Urinary bladder (tissue), 3 donors: ENCODE measurements at regions not wholly inside any gene's neighbourhood (a gene's known extent, or its start where the extent isn't known, plus 50 kb on each side); places are given as distances from the start of the nearest gene placed in this dataset.

Experiments
- DNase-seq: peaks from one replicate; pipeline ENCODE4 v3.0.0-alpha.2; 2015; ENCODE audit errors: extremely low spot score
- H3K27ac ChIP-seq: one replicate; pipeline ENCODE4 v1.5.1; 2013; ENCODE audit warnings: low read depth, mild to moderate bottlenecking, moderate library complexity
- H3K36me3 ChIP-seq: one replicate; pipeline ENCODE4 v1.6.1; 2013; ENCODE audit warnings: mild to moderate bottlenecking, moderate library complexity; ENCODE audit not compliant: insufficient read depth
- H3K4me1 ChIP-seq: one replicate; pipeline ENCODE4 v1.6.1; 2013; ENCODE audit warnings: mild to moderate bottlenecking, moderate library complexity; ENCODE audit not compliant: insufficient read depth
- H3K4me3 ChIP-seq: one replicate; pipeline ENCODE4 v1.5.1; 2013; ENCODE audit warnings: low read depth, low read length
- WGBS: extraction: QIAGEN DNeasy Blood & Tissue Kit; methylation state at CpG from one replicate; pipeline ENCODE4 v1.1.7; 2013; 5-methylcytosine and 5-hydroxymethylcytosine counted together
- donor health status: healthy with polysubstance abuse.
- donor health status: healthy.

DNA sequence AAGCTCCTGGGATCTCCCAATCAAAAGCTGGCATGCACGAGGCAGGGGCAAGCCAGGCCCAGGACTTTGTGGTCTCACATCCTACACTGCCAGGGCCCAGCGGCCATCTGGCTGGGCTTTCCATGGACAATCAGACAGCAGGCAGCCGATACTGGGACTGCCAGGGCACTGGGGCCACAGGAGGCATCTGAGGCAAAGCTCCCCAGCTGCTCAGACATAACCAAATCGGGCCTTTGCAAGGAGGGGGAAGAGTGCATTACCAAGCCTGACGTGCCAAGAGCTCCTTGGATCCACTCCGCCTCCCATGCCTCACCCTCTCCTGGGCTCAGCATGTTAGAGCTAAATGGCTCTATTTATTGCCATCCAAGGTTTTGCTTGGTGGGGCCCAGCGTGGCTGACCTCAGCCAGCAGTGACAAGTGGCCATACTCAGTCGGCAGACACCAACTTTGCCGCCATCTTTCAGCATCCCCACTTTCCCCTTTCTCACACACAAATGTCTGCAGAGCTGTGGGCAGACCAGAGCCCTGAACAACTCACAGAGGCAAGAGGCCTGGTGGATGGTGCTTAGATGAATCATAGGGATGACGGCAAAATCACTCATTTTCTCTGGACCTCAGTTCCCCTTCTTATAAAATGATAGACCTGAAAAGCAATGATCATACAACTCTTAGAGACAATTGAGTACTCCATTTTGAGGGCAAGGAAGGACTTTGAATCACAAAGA, 200.8 kb downstream of the TTC32 start:
- no peak overlapping the region for H3K4me3 ChIP-seq
- WGBS = 91% methylated on average over 10 of the region's 10 CpGs

DNA sequence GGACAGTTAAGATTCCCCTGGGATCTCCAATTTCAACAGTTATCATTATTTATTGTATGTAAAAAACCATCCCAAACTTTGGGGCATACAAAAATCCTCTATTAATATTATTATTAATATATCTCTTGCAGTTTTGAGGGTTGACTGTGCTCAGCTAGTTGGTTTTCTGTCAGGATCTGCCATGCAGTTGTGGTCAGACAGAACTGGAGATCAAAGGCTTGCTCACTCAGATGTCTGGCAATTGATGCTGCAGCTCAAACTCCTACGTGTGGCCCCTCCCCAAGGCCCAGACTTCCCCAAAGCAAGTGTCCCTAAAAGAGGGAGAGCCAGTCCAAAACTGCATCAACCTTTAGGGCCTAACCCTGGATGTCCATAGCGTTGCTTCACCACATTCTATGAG, 204.7 kb downstream of the TTC32 start:
- no peak for DNase-seq
- Histone ChIP-seq H3K4me1 (no peaks in the 10 kb centered on the region), H3K27ac (no peak overlapping the region), H3K36me3 (no peaks in the 10 kb centered on the region), H3K4me3 (no peak overlapping the region)
- WGBS = 81% methylated on average over 2 of the region's 2 CpGs

More for the DNA sequence above, 200.8 kb downstream of the TTC32 start:
- no peak overlapping the region for H3K27ac ChIP-seq
- H3K4me1 ChIP-seq = no peaks in the 10 kb centered on the region
- DNase-seq = no peak
- H3K36me3 ChIP-seq = no peaks in the 10 kb centered on the region

DNA sequence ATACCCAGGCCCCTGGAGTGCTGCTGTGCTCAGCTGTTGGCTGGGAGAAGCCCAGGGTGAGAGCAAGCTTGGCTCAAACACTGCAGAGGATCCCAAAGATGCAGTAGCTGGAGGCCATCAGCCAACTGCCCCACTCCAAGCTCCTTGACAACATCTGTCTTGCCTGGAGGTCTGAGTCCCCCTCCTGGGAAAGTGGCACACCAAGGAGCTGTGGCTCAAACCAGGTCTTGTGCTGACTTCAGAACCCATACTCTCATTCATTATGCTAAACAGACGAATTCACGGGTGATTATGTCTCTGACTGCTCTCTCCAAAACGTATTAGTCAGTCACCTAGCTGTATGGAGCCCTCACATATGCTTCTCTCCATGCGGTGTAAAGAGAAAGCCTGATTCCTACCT, 206.1 kb downstream of the TTC32 start:
- Histone ChIP-seq H3K36me3 (no peaks in the 10 kb centered on the region), H3K27ac (no peak overlapping the region), H3K4me3 (no peak overlapping the region), H3K4me1 (no peaks in the 10 kb centered on the region)
- DNase-seq = no peak
- 77% methylated on average over 4 of the region's 4 CpGs for WGBS

DNA sequence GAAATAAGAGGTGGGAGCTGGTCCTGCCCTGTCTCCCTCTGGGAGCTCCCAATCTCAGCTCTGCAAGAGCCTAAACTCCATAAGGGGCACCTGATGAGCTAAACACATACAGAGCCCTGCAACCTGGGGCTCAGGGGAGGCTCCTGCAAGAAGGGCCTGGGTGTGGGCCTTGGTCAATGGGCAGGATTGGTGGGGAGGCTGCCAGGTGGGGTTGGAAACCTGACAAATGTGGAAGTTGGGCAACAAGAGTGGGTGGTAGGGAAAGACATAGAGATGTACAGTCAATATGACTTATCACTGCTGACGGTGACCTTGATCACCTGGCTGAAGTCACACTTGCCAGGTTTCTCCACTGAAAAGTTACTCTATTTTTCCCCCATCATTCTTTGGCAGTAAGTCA, 209.9 kb downstream of the TTC32 start:
- Histone ChIP-seq H3K36me3 (no peaks in the 10 kb centered on the region), H3K4me3 (no peak overlapping the region), H3K27ac (no peak overlapping the region), H3K4me1 (no peaks in the 10 kb centered on the region)
- no peak for DNase-seq
- WGBS = 96% methylated on average over 1 of the region's 1 CpG

DNA sequence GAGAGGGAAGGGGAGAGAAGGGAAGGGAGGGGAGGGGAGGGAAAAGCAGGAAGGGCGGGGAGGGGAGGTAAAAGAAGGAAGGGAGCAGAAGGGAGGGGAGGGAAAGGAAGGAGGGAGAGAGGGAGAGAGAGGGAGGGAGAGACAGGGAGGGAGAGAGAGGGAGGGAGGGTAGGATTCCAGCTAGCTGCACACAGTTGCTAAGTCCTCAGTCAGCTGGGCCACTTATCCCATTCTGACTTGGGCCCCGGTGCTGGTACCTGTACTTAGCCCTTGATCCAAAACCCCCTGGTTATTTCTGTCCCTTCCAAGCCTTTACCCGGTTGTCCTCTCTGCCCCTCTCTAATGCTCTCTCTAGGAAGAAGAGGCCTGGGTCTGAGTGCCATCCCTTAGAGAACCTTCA, 211.4 kb downstream of the TTC32 start:
- H3K4me1 ChIP-seq = no peaks in the 10 kb centered on the region
- no peak overlapping the region for H3K4me3 ChIP-seq
- H3K36me3 ChIP-seq = no peaks in the 10 kb centered on the region
- H3K27ac ChIP-seq = no peak overlapping the region
- DNase-seq = no peak
- 91% methylated on average over 3 of the region's 3 CpGs for WGBS

DNA sequence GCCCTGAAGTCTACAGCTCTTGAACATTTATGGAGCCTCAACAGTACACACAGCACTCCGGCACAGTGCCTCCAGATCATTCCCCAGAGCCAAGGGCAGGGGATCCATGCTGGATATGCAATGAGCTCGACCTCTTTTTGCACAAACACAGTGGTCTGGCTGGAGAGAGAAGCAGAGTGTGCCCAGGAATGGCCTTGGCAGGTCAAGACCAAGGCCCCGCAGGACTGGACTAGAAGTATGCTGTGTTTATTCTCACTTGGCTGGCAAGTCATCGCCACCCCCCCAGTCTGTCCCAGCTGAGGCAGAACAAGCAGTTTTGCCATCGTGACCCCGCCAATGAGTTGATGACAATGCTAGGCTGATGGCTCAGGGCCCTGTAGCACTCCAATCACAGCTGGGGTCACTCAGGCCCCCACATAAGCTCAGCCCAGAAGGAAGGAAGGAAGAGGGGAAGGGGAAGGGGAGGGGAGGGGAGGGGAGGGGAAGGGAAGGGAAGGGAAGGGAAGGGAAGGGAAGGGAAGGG, 212.1 kb downstream of the TTC32 start:
- no peak overlapping the region for H3K27ac ChIP-seq
- H3K36me3 ChIP-seq = no peaks in the 10 kb centered on the region
- DNase-seq = no peak
- WGBS = 91% methylated on average over 6 of the region's 6 CpGs
- H3K4me3 ChIP-seq = no peak overlapping the region
- no peaks in the 10 kb centered on the region for H3K4me1 ChIP-seq

DNA sequence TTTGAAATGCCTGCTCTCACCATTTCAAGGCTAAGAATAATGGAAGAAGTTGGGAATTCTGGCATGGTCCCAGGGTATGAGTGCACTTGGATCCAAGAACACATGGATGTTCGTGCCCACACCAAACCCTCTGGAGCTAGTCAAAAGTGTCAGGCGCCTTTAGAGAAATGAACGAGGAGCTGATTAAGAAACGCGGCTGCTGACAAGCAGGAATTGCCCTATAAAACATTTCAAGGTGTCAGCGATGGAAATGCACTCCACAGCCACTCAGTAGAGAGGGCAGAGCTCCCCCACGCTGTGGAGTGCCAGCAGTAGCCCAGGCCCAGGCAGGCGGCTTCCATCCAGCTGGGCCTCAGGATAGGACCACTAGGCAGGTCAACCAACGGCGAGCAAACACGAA, 213.7 kb downstream of the TTC32 start:
- WGBS = 68% methylated on average over 11 of the region's 11 CpGs
- no peak for DNase-seq
- no peak overlapping the region for H3K27ac ChIP-seq

DNA sequence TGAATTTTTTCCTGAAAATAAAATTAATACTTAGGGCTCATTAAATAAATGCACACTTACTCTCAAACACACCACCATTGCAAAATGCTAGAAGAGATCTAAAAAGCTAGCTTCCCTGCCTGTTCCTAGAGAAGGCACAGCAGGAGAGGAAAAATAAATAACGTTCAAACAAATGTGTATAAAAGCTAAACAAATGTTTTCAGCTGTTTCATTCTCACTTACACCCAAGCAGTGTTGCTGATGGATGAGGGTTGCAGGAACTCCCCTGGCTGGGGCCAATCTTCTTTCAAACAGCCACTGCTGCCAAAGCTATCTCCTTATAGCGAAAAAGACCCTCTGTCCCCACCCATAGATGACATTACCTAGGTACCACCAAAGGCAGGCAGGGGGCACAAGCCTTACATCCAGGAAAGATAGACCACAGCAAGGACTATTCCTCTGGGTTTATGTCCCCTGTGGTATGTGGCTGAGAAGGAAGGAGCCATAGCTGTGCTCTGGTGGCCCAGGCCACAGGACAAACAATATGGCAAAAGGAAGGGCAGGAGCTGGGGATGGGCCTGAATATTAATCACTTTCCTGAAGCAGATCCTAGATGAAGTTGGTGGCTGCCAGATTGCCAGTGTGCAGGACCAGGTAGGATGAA, 214.6 kb downstream of the TTC32 start:
- WGBS = 61% methylated on average over 2 of the region's 2 CpGs
- no peak for DNase-seq

More for the DNA sequence above, 213.7 kb downstream of the TTC32 start:
- no peak overlapping the region for H3K4me3 ChIP-seq
- no peaks in the 10 kb centered on the region for H3K4me1 ChIP-seq
- H3K36me3 ChIP-seq = no peaks in the 10 kb centered on the region

DNA sequence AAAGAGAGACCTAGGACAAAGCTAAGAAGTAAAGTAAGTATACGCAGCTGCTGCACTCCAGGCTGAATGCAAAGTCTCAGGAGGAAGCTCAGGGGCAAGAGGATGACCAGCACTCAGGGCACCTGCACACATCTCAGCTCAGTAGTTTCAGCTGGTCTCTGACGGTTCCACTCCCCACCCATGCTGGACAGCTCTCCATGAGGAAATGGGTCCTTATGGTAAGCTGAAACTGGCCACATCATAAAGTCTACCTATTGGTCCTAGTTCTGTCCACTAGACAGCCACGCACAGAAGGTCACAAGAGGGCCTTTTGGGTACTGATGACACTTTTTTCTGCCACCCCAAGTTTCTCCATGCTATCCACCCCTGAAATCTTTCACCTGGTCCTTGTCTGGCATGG, 215.3 kb downstream of the TTC32 start:
- Histone ChIP-seq H3K36me3 (no peaks in the 10 kb centered on the region), H3K4me3 (no peak overlapping the region), H3K4me1 (no peaks in the 10 kb centered on the region), H3K27ac (no peak overlapping the region)
- WGBS = 63% methylated on average over 3 of the region's 3 CpGs
- no peak for DNase-seq

More for the DNA sequence above, 214.6 kb downstream of the TTC32 start:
- Histone ChIP-seq H3K36me3 (no peaks in the 10 kb centered on the region), H3K4me1 (no peaks in the 10 kb centered on the region), H3K4me3 (no peak overlapping the region), H3K27ac (no peak overlapping the region)

DNA sequence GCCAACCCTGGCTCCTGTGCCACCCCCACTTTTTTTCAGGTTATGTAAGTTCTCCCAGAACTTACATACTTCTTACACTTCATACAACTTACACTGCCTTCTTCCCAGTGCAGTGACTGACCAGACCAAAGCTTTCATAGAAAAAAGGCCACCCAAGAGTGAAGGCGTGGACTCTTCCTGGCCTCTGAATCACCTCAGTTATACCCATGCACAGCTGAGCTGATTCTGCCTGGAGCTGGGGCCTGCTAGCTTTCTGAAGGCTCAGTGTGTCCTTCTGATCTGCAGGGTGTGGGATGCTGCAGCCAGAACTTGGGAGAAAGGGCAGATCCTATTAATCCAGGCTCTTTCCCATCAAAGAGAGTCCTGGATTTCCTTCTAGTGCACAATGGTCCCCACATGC, 216.1 kb downstream of the TTC32 start:
- Histone ChIP-seq H3K4me1 (no peaks in the 10 kb centered on the region), H3K4me3 (no peak overlapping the region), H3K27ac (no peak overlapping the region), H3K36me3 (no peaks in the 10 kb centered on the region)
- 78% methylated on average over 1 of the region's 1 CpG for WGBS
- DNase-seq = no peak

DNA sequence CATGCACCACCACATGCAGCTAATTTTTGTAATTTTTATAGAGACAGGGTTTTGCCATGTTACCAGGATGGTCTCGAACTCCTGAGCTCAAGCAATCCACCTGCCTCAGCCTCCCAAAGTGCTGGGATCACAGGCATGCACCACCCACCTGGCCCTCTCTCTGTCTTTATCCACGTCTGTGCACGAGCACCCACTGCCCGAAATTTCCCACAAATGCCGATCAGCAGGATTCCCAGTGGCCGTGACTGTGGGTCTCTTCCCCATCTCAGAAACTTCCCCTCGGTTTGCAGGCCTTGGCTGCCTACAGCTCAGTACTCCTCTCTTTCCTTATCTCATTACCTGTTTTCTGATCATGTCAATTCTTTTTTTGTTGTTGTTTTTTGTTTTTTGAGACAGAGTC, 217.3 kb downstream of the TTC32 start:
- Histone ChIP-seq H3K36me3 (no peaks in the 10 kb centered on the region), H3K4me1 (no peaks in the 10 kb centered on the region), H3K4me3 (no peak overlapping the region), H3K27ac (no peak overlapping the region)
- 95% methylated on average over 7 of the region's 7 CpGs for WGBS
- DNase-seq = no peak

DNA sequence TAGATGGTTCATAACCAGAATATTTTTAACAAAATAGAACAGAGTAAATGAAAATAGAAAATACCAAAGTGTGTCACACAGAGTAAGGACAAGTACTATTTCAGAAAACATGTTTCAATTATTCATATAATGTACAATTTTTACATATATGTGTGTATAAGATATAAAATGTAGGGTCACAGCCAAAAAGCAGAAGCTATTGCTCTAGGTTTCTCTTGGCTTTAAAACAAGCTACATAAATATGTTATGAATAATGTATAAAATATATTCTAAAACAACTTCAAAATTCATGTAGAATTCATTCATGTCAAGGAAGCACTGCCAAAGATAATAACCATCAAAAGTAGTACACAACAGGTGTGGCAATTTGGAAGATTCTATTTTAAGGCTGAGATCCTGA, 218.2 kb downstream of the TTC32 start:
- Histone ChIP-seq H3K36me3 (no peaks in the 10 kb centered on the region), H3K4me3 (no peak overlapping the region), H3K4me1 (no peaks in the 10 kb centered on the region), H3K27ac (no peak overlapping the region)
- no peak for DNase-seq

DNA sequence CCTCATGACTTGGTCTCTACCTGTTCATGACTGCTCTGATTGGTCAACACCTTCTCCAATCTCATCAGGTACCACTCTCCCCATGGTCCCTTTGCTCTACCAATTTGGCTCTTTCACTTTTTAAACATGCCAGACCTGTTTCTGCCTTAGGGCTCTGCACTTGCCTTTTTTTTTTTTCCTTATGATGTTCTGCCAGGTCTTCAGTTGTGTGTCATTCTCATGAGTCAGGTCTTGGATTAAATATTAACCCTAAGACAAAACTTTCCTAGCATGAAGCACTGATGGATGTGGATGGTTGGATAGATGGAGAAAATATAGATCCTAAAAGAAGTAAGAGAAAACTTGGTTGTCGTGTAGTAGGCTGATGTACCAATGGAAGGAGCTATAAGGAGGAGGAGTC, 219.3 kb downstream of the TTC32 start:
- H3K36me3 ChIP-seq = no peaks in the 10 kb centered on the region
- no peak overlapping the region for H3K27ac ChIP-seq
- 94% methylated on average over 1 of the region's 1 CpG for WGBS
- DNase-seq = no peak
- no peaks in the 10 kb centered on the region for H3K4me1 ChIP-seq
- no peak overlapping the region for H3K4me3 ChIP-seq

DNA sequence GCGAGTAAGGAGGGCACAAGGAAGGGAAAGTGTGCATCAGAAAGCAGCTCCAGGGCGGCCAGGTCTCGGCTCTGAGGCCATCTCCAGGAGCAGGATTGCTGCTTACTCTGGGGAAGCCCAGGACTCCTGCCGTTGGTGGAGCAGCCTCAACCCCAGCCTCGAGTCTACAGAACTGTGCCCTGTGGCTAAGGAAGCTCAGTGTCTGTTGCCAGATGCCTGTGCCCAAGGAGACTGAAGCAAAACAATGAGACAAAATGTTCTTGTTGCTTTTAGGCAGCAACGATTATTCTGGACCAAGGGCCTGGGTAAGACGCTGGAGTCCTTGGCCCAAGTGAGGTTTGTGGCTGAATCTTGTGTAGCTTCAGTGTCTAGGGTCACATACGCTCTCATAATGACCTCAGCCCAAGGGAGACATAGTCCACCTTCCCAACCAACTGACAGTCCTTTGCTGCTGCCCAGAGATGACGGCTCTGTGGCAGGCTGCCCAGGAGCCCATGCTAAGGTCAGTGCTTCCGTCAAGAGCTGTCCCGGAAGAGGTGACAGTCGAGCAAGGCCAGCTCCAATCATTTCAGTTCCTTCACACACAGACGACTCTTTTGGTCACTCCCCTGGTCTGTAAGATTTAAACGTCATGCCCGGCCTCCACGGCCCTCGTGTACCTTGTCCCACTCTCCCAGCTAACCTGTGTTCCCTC, 223.8 kb downstream of the TTC32 start:
- Histone ChIP-seq H3K36me3 (no peaks in the 10 kb centered on the region), H3K4me1 (no peaks in the 10 kb centered on the region), H3K27ac (no peak overlapping the region), H3K4me3 (no peak overlapping the region)
- no peak for DNase-seq
- 80% methylated on average over 17 of the region's 17 CpGs for WGBS
